ENCODE measurements at regions not wholly inside any gene's neighbourhood (a gene's known extent, or its start where the extent isn't known, plus 50 kb on each side); places are given as distances from the start of the nearest gene placed in this dataset.

GRCh38 chr5:81849770-81850367, 99.0 kb upstream of the SSBP2 start:
- TF ChIP-seq POLR2A (IDR thresholded peaks at IDR 0.05) (no peak), CTCF (IDR thresholded peaks at IDR 0.05) (no peak)
